ENCODE measurements at regions not wholly inside any gene's neighbourhood (a gene's known extent, or its start where the extent isn't known, plus 50 kb on each side); places are given as distances from the start of the nearest gene placed in this dataset.

GRCh38 chr13:34349091-34349722 lies 531.3 kb downstream of the RFC3 start:
- no peak for TF ChIP-seq CTCF (IDR thresholded peaks at IDR 0.05)
- H3K27ac ChIP-seq = no peak overlapping the region
- no peak for DNase-seq (ENCODE audit: low spot score)
- H3K4me3 ChIP-seq = no peak overlapping the region

- Histone ChIP-seq H3K4me3 (no peak overlapping the region), H3K27ac (no peak overlapping the region)
- DNase-seq (ENCODE audit: low spot score) = no peak
- TF ChIP-seq CTCF (IDR thresholded peaks at IDR 0.05) = no peak
Observed at GRCh38 chr13:34350671-34351070, 532.7 kb downstream of the RFC3 start.

DNA sequence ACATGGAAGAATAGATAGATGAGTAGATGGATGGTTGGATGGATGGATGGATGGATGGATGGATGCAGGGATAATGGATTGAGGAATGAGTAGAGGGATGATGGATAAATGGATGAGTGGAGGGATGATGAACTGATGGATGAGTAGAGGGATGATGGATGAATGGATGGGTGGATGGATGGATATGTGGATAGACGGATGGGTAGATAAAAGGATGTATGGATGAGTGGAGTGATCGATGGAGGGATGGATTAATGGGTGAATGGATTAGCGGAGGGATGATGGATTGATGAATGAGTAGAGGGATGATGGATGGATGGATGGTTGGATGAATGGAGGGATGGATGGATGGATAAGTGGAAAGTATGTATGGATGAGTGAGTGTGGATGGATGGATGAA lies 533.2 kb downstream of the RFC3 start:
- DNase-seq (ENCODE audit: low spot score) = no peak
- no peak for TF ChIP-seq CTCF (IDR thresholded peaks at IDR 0.05)
- Histone ChIP-seq H3K27ac (no peak overlapping the region), H3K4me3 (no peak overlapping the region)

GRCh38 chr13:34352958-34353357 lies 535.0 kb downstream of the RFC3 start:
- no peak for DNase-seq (ENCODE audit: low spot score)
- TF ChIP-seq CTCF (IDR thresholded peaks at IDR 0.05) = no peak
- Histone ChIP-seq H3K27ac (no peak overlapping the region), H3K4me3 (no peak overlapping the region)

DNA sequence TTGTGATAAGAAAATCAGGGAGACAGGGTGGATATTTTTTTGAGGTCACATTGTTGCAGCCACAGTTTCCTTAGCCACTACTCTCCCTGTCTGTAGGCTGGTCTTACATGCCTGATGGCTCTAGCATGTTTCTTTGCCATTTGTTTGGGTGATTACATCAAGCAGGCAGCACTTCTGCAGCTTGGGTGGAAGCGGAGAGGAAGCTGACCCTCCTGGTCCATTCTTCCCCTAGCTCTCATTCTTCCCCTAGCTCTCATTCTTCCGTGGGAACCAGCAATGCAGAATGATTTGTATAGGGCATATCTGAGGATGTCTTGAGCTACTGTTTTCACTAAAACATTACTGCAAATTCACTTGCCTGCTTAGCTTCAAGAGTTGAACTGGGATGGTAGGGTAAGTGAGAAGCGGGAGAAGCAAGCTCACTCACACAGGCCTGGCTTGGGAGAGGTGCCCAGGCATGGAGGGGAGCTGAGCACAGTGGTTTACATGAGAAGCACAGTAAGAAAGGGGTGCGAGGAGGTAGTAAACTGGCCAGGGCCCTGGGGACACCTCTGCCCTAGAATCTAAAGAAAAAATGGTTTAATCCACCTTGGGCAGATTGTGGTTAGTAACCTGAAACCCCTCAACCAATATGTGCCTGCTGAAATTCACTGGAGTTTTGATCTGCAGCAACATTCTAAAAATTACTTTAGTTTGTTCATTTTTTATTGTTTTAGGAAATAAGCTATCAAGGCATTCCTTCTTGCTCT lies 538.9 kb downstream of the RFC3 start:
- TF ChIP-seq CTCF (IDR thresholded peaks at IDR 0.05) = no peak
- Histone ChIP-seq H3K4me3 (no peak overlapping the region), H3K27ac (peak overlapping the region in 1 of 2 donors; percentile 72)
- DNase-seq (ENCODE audit: low spot score) = no peak

GRCh38 chr13:34357435-34358232 lies 539.7 kb downstream of the RFC3 start:
- no peak for DNase-seq (ENCODE audit: low spot score)
- Histone ChIP-seq H3K27ac (peak overlapping the region in 1 of 2 donors; percentile 72), H3K4me3 (no peak overlapping the region)
- TF ChIP-seq CTCF (IDR thresholded peaks at IDR 0.05) = no peak

Data from coronary artery (tissue), 2 donors.